ENCODE measurements at regions not wholly inside any gene's neighbourhood (a gene's known extent, or its start where the extent isn't known, plus 50 kb on each side); places are given as distances from the start of the nearest gene placed in this dataset.

DNA sequence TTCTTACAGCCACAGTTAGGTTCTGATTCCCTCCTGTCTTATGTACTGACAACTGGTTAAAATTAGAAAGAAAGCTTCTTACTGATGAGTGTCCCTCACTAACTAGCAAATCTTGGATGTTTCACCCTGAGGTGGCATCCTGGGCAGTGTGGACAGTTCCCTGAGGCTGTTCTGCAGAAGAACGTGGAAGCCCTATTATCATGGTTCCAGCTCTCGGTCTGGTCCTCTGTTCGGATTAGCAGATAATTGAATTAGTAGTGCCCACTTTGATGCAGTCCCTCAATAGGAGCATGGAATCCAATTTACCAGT, 381.7 kb upstream of the NT5C1B start:
- TF ChIP-seq EZH2 (IDR thresholded peaks at IDR 0.05; ENCODE audit: borderline replicate concordance, low read depth, low read length, severe bottlenecking) (no peak), POLR2A (IDR thresholded peaks at IDR 0.05; ENCODE audit: low read depth, low read length) (no peak), GATA2 (IDR thresholded peaks at IDR 0.05; ENCODE audit: insufficient read depth, insufficient read length, low read depth, low read length) (no peak), POLR2AphosphoS5 (IDR thresholded peaks at IDR 0.05; ENCODE audit: insufficient read depth, low read depth, low read length) (no peak)
- TF ChIP-seq, protein P1, sequence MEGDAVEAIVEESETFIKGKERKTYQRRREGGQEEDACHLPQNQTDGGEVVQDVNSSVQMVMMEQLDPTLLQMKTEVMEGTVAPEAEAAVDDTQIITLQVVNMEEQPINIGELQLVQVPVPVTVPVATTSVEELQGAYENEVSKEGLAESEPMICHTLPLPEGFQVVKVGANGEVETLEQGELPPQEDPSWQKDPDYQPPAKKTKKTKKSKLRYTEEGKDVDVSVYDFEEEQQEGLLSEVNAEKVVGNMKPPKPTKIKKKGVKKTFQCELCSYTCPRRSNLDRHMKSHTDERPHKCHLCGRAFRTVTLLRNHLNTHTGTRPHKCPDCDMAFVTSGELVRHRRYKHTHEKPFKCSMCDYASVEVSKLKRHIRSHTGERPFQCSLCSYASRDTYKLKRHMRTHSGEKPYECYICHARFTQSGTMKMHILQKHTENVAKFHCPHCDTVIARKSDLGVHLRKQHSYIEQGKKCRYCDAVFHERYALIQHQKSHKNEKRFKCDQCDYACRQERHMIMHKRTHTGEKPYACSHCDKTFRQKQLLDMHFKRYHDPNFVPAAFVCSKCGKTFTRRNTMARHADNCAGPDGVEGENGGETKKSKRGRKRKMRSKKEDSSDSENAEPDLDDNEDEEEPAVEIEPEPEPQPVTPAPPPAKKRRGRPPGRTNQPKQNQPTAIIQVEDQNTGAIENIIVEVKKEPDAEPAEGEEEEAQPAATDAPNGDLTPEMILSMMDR (IDR thresholded peaks at IDR 0.05; ENCODE audit: extremely low read depth in 1 of 2, insufficient read depth in 1 of 2, low read depth in 1 of 2, low read length in 2 of 2) = no peak
- TF ChIP-seq, protein P2, sequence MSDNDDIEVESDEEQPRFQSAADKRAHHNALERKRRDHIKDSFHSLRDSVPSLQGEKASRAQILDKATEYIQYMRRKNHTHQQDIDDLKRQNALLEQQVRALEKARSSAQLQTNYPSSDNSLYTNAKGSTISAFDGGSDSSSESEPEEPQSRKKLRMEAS (IDR thresholded peaks at IDR 0.05; ENCODE audit: insufficient read depth, insufficient read length) = no peak

Measured in endothelial cell of umbilical vein (primary cell).